Ishikawa (cell line): ENCODE measurements at regions not wholly inside any gene's neighbourhood (a gene's known extent, or its start where the extent isn't known, plus 50 kb on each side); places are given as distances from the start of the nearest gene placed in this dataset.

ENCODE experiments used
- CEBPB ChIP-seq: IDR thresholded peaks from 2 replicates; pipeline ENCODE4 v1.6.1; 2012
- CREB1 ChIP-seq: IDR thresholded peaks from 2 replicates; pipeline ENCODE4 v1.6.1; 2012; ENCODE audit warnings: low read depth
- EGR1 ChIP-seq: IDR thresholded peaks from 2 replicates; pipeline ENCODE4 v1.6.1; 2012
- EP300 ChIP-seq: IDR thresholded peaks from 2 replicates; pipeline ENCODE4 v1.6.1; 2012; ENCODE audit warnings: borderline replicate concordance
- FOXM1 ChIP-seq: IDR thresholded peaks from 2 replicates; pipeline ENCODE4 v1.6.1; 2012; ENCODE audit warnings: low read depth, borderline replicate concordance
- MAX ChIP-seq: IDR thresholded peaks from 2 replicates; pipeline ENCODE4 v1.6.1; 2012
- NFIC ChIP-seq: IDR thresholded peaks from 2 replicates; pipeline ENCODE4 v1.6.1; 2012
- RAD21 ChIP-seq: IDR thresholded peaks from 2 replicates; pipeline ENCODE4 v1.6.1; 2012; ENCODE audit warnings: low read depth
- REST ChIP-seq: IDR thresholded peaks from 2 replicates; pipeline ENCODE4 v1.6.1; 2012; ENCODE audit warnings: low read depth, mild to moderate bottlenecking
- TAF1 ChIP-seq: IDR thresholded peaks from 2 replicates; pipeline ENCODE4 v1.6.1; 2012; ENCODE audit warnings: low read depth, mild to moderate bottlenecking
- TCF12 ChIP-seq: IDR thresholded peaks from 2 replicates; pipeline ENCODE4 v1.6.1; 2012; ENCODE audit warnings: low read depth
- TEAD4 ChIP-seq: IDR thresholded peaks from 2 replicates; pipeline ENCODE4 v1.6.1; 2012
- USF1 ChIP-seq: IDR thresholded peaks from 2 replicates; pipeline ENCODE4 v1.6.1; 2012
- YY1 ChIP-seq: IDR thresholded peaks from 2 replicates; pipeline ENCODE4 v1.6.1; 2012; ENCODE audit warnings: low read depth
- ZBTB7A ChIP-seq: IDR thresholded peaks from 2 replicates; pipeline ENCODE4 v1.6.1; 2012; ENCODE audit warnings: low read depth

- TF ChIP-seq TAF1 (no peak), USF1 (no peak), CEBPB (no peak), YY1 (no peak)
Measured at GRCh38 chr20:6698056-6698455, 69.4 kb upstream of the BMP2 start.

- TF ChIP-seq CREB1 (no peak), CEBPB (no peak), TCF12 (no peak), FOXM1 (no peak), EP300 (no peak)
Measured at GRCh38 chr20:6697228-6697972, 70.1 kb upstream of the BMP2 start.

- TF ChIP-seq USF1 (no peak), EGR1 (no peak), CEBPB (no peak), EP300 (no peak), TCF12 (no peak), YY1 (no peak), ZBTB7A (no peak), FOXM1 (no peak), REST (no peak), RAD21 (no peak), CREB1 (no peak)
Measured at GRCh38 chr20:6696001-6696400, 71.5 kb upstream of the BMP2 start.

- no peak for TF ChIP-seq EGR1
- no peak for TF ChIP-seq CEBPB
- TF ChIP-seq TAF1: no peak
- TF ChIP-seq TEAD4: no peak
- no peak for TF ChIP-seq EP300
- TF ChIP-seq ZBTB7A: no peak
- no peak for TF ChIP-seq USF1
- TF ChIP-seq MAX: no peak
Measured at GRCh38 chr20:6693178-6693807, 74.2 kb upstream of the BMP2 start.

GRCh38 chr20:6692566-6693173, 74.8 kb upstream of the BMP2 start:
- TF ChIP-seq MAX (no peak), EP300 (no peak), TAF1 (no peak), NFIC (no peak), FOXM1 (no peak), EGR1 (no peak)

GRCh38 chr20:6691516-6691915, 76.0 kb upstream of the BMP2 start:
- no peak for TF ChIP-seq RAD21
- no peak for TF ChIP-seq FOXM1
- no peak for TF ChIP-seq ZBTB7A
- TF ChIP-seq YY1: no peak

- TF ChIP-seq CREB1 (no peak), MAX (no peak), NFIC (no peak), FOXM1 (no peak), RAD21 (no peak), YY1 (no peak), ZBTB7A (no peak), TEAD4 (no peak)
Measured at GRCh38 chr20:6689339-6689973, 78.0 kb upstream of the BMP2 start.
